CD14-positive monocyte (primary cell): ENCODE measurements at regions not wholly inside any gene's neighbourhood (a gene's known extent, or its start where the extent isn't known, plus 50 kb on each side); places are given as distances from the start of the nearest gene placed in this dataset.

Experiments used
- DNase-seq, 3 donors: peaks; one replicate each; pipeline ENCODE4 v3.0.0-alpha.2; 2011 to 2022
- H2AFZ ChIP-seq: 2 replicates; pipeline ENCODE4 v1.6.0; 2012; ENCODE audit warnings: mild to moderate bottlenecking, low read depth, low read length, inconsistent platforms; ENCODE audit not compliant: insufficient read depth, poor library complexity, severe bottlenecking
- H3K27ac ChIP-seq, 2 donors: 1 replicate in 1 of 2; 2 replicates in 1 of 2; pipeline ENCODE4 v1.5.1; 2012 to 2013; ENCODE audit warnings: low read length in 2 of 2, control low read depth in 1 of 2, inconsistent platforms in 1 of 2, low read depth in 1 of 2, mild to moderate bottlenecking in 1 of 2
- H3K27me3 ChIP-seq, 2 donors: one replicate each; pipeline versions ENCODE4 v1.6.0 to v1.6.1; 2011 to 2013; ENCODE audit warnings: low read length in 2 of 2; ENCODE audit not compliant: control insufficient read depth in 2 of 2, insufficient read depth in 2 of 2
- H3K36me3 ChIP-seq, 2 donors: replicated peaks in 1 of 2; 1 replicate in 1 of 2; 2 replicates in 1 of 2; pipeline versions ENCODE4 v1.5.1 to v1.6.1; 2012 to 2013; ENCODE audit warnings: low read length in 2 of 2, control low read depth in 1 of 2, inconsistent platforms in 1 of 2, mild to moderate bottlenecking in 1 of 2; ENCODE audit not compliant: insufficient read depth in 2 of 2, control insufficient read depth in 1 of 2
- H3K4me1 ChIP-seq, 2 donors: 1 replicate in 1 of 2; 2 replicates in 1 of 2; pipeline versions ENCODE4 v1.5.1 to v1.6.1; 2012 to 2013; ENCODE audit warnings: low read length in 2 of 2, control low read depth in 1 of 2, inconsistent platforms in 1 of 2, mild to moderate bottlenecking in 1 of 2, moderate library complexity in 1 of 2; ENCODE audit not compliant: insufficient read depth in 2 of 2, control insufficient read depth in 1 of 2
- H3K4me2 ChIP-seq: replicated peaks from 2 replicates; pipeline ENCODE3; 2012; ENCODE audit warnings: low read length, moderate library complexity, mild to moderate bottlenecking; ENCODE audit not compliant: poor library complexity, severe bottlenecking; ENCODE audit errors: extremely low read depth
- H3K4me3 ChIP-seq, 3 experiments: fragments of 200-600 bp in 1 of 3; sonication (generic) in 1 of 3; replicated peaks in 1 of 3; 1 replicate in 2 of 3; 2 replicates in 1 of 3; pipeline ENCODE4 v1.5.1; 2011 to 2013; ENCODE audit warnings: low read length in 3 of 3, mild to moderate bottlenecking in 3 of 3, control low read depth in 2 of 3, low read depth in 2 of 3, inconsistent platforms in 1 of 3, moderate library complexity in 1 of 3
- H3K79me2 ChIP-seq: 2 replicates; pipeline ENCODE4 v1.6.0; 2012; ENCODE audit warnings: mild to moderate bottlenecking, control low read depth, inconsistent platforms, low read length, moderate library complexity; ENCODE audit not compliant: insufficient read depth
- H3K9ac ChIP-seq: 2 replicates; pipeline ENCODE4 v1.6.0; 2017; ENCODE audit warnings: low read length, mild to moderate bottlenecking; ENCODE audit not compliant: insufficient read depth, poor library complexity, severe bottlenecking
- H3K9me3 ChIP-seq, 2 donors: replicated peaks in 1 of 2; 1 replicate in 1 of 2; 2 replicates in 1 of 2; pipeline versions ENCODE4 v1.5.1 to v1.6.1; 2012 to 2013; ENCODE audit warnings: low read length in 2 of 2, control low read depth in 1 of 2; ENCODE audit not compliant: control insufficient read depth in 1 of 2, insufficient read depth in 1 of 2
- H4K20me1 ChIP-seq: 2 replicates; pipeline ENCODE4 v1.6.0; 2012; ENCODE audit warnings: mild to moderate bottlenecking, low read length, control low read depth, moderate library complexity; ENCODE audit not compliant: insufficient read depth
- H3K27ac Mint-ChIP-seq, 7 donors: one replicate each; pipeline ENCODE4 v1.8.0; 2020; ENCODE audit warnings: mild to moderate bottlenecking in 7 of 7, mixed read lengths in 7 of 7, moderate library complexity in 6 of 7, inconsistent platforms in 2 of 7
- H3K27me3 Mint-ChIP-seq, 3 donors: one replicate each; pipeline ENCODE4 v1.8.0; 2021 to 2022; ENCODE audit warnings: low read depth in 3 of 3, mild to moderate bottlenecking in 3 of 3, mixed read lengths in 3 of 3, moderate library complexity in 3 of 3, inconsistent platforms in 1 of 3
- H3K36me3 Mint-ChIP-seq, 2 donors: one replicate each; pipeline ENCODE4 v1.8.0; 2020; ENCODE audit warnings: mixed read lengths in 2 of 2, inconsistent platforms in 1 of 2, mild to moderate bottlenecking in 1 of 2
- H3K4me1 Mint-ChIP-seq: one replicate; pipeline ENCODE4 v1.8.0; 2020; ENCODE audit warnings: mild to moderate bottlenecking, mixed read lengths
- H3K4me3 Mint-ChIP-seq, 2 donors: one replicate each; pipeline ENCODE4 v1.8.0; 2020; ENCODE audit warnings: mild to moderate bottlenecking in 2 of 2, mixed read lengths in 2 of 2, moderate library complexity in 1 of 2
- H3K9me3 Mint-ChIP-seq, 7 donors: one replicate each; pipeline ENCODE4 v1.8.0; 2020 to 2022; ENCODE audit warnings: mixed read lengths in 7 of 7, mild to moderate bottlenecking in 6 of 7, moderate library complexity in 6 of 7, inconsistent platforms in 2 of 7
- whole genome bisulfite sequencing: methylation state at CpG from one replicate; pipeline ENCODE4 v1.1.5; 2013; ENCODE audit warnings: missing lambda C conversion rate; ENCODE audit not compliant: insufficient coverage; 5-methylcytosine and 5-hydroxymethylcytosine counted together
- intact Hi-C, 2 donors: fragments of 100-400 bp; cut with micrococcal nuclease; formaldehyde crosslinking; loops; one replicate each; pipeline versions ENCODE4 v1.15.0 to v1.15.1; 2023
- TF ChIP-seq, protein P1 (sequence below): fragments of 200-600 bp; IDR thresholded peaks from one replicate; pipeline ENCODE4 v1.8.0; 2022; ENCODE audit warnings: antibody characterized with exemption, mild to moderate bottlenecking

DNA sequence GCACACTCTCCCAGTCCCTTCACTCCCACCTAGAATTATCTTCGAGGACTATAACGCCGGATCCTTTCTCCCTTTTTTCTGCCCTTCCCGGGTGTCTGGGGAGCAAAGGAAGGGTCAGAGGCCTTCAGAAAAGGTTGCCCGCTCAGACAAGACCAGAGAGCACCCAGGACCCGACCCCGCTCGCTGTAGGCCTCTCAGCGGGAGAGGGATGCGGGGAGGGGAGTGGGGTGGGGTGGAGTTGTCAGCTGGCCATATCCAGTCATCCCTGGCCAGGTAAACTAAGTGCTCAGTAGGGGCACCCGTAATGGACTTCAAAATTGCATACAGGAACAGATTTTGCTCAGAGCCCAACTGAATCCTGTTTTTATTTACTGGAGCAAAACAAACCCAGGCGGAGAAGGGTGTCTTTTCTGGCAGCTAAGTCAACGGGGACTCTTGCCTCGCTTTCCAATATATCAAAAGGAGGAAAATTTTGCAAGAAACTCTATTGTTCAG is 65.0 kb downstream of the NOL4 start:
- H3K27me3 Mint-ChIP-seq, result peaks cover 19 to 22% (median 20%) of the 10 kb centered on the region in 3 donors
- no peak overlapping the region for H3K9ac ChIP-seq
- intact Hi-C loops, result no loop called here
- no peak overlapping the region for H2AFZ ChIP-seq
- no peak overlapping the region for H3K27ac ChIP-seq
- TF ChIP-seq, protein P1, sequence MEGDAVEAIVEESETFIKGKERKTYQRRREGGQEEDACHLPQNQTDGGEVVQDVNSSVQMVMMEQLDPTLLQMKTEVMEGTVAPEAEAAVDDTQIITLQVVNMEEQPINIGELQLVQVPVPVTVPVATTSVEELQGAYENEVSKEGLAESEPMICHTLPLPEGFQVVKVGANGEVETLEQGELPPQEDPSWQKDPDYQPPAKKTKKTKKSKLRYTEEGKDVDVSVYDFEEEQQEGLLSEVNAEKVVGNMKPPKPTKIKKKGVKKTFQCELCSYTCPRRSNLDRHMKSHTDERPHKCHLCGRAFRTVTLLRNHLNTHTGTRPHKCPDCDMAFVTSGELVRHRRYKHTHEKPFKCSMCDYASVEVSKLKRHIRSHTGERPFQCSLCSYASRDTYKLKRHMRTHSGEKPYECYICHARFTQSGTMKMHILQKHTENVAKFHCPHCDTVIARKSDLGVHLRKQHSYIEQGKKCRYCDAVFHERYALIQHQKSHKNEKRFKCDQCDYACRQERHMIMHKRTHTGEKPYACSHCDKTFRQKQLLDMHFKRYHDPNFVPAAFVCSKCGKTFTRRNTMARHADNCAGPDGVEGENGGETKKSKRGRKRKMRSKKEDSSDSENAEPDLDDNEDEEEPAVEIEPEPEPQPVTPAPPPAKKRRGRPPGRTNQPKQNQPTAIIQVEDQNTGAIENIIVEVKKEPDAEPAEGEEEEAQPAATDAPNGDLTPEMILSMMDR, result no peak
- peaks cover 1 to 12% (median 2%) of the 10 kb centered on the region in 7 donors for H3K9me3 Mint-ChIP-seq
- peaks cover 9 to 30% of the 10 kb centered on the region in 2 donors for H3K27me3 ChIP-seq
- no peak overlapping the region for H3K27ac Mint-ChIP-seq
- 48% methylated on average over 10 of the region's 14 CpGs for WGBS
- no peaks in the 10 kb centered on the region for H3K4me1 Mint-ChIP-seq
- DNase-seq, result no peak
- H4K20me1 ChIP-seq, result no peaks in the 10 kb centered on the region
- no peaks in the 10 kb centered on the region for H3K36me3 Mint-ChIP-seq
- peak overlapping the region in 1 of 2 donors; percentile 59 for H3K4me3 Mint-ChIP-seq
- no peak overlapping the region for H3K4me3 ChIP-seq
- H3K9me3 ChIP-seq, result peaks cover 7 to 9% of the 10 kb centered on the region in 2 donors
- no peaks in the 10 kb centered on the region for H3K79me2 ChIP-seq
- H3K36me3 ChIP-seq, result no peaks in the 10 kb centered on the region
- H3K4me2 ChIP-seq, result no peak overlapping the region
- no peaks in the 10 kb centered on the region for H3K4me1 ChIP-seq

DNA sequence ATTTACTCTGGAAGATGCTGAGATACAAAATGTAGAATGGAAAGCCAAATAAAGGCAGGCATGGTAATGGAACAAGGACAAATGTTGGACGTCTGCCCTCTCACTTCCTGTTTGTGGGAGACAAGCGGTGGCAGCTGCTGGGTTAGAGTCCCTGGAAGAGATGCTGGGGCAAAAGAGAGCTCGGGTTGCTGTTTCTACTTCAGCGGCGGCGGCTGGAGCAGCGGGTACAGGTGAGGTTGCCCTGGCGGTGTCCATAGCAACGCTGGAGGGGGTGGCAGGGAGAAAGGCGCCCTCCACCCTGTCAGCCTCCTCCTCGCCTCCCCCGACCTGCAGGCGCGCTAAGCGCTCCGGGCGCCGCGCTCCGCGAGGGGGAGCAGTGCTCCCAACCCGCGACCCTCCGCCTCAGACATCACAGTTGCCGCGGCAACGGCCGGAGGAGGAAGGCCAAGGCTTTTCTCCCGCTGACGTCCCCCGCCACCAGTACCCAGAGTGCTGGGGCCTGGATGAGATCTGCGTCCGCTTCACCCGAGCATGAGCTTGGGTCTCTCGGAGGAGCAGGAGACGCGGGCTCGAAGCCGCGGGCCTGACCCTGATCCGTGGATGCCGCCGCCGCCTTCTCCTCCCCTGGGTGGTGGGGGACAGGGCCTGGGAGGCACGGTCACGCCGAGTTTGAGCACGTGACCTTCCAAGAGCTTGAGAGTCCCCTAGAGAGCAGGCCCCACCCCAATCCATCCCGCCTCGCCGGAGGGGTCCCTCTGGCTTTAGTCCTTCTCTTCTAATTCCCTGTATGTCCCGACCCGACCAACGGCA is 65.6 kb downstream of the NOL4 start:
- H3K9me3 ChIP-seq, result peaks cover 7 to 9% of the 10 kb centered on the region in 2 donors
- peaks cover 9 to 30% of the 10 kb centered on the region in 2 donors for H3K27me3 ChIP-seq
- H3K4me1 Mint-ChIP-seq, result no peaks in the 10 kb centered on the region
- peak overlapping the region in 1 of 2 donors; percentile 59 for H3K4me3 Mint-ChIP-seq
- peaks cover 19 to 22% (median 20%) of the 10 kb centered on the region in 3 donors for H3K27me3 Mint-ChIP-seq
- WGBS, result 5% methylated on average over 48 of the region's 54 CpGs
- intact Hi-C loops, result no loop called here
- H3K79me2 ChIP-seq, result no peaks in the 10 kb centered on the region
- no peak overlapping the region for H3K4me3 ChIP-seq
- no peaks in the 10 kb centered on the region for H3K36me3 ChIP-seq
- no peak overlapping the region for H3K27ac Mint-ChIP-seq
- H2AFZ ChIP-seq, result no peak overlapping the region
- no peak overlapping the region for H3K9ac ChIP-seq
- H3K9me3 Mint-ChIP-seq, result peaks cover 1 to 12% (median 2%) of the 10 kb centered on the region in 7 donors
- TF ChIP-seq, protein P1, result no peak
- H4K20me1 ChIP-seq, result no peaks in the 10 kb centered on the region
- H3K36me3 Mint-ChIP-seq, result no peaks in the 10 kb centered on the region
- no peak for DNase-seq
- no peak overlapping the region for H3K4me2 ChIP-seq
- H3K4me1 ChIP-seq, result no peaks in the 10 kb centered on the region
- no peak overlapping the region for H3K27ac ChIP-seq
